ENCODE measurements at regions not wholly inside any gene's neighbourhood (a gene's known extent, or its start where the extent isn't known, plus 50 kb on each side); places are given as distances from the start of the nearest gene placed in this dataset.
"Not testable (repeated sequence)": the region's sequence is repeated elsewhere in the genome, so short reads cannot be mapped to it uniquely, and the experiment has no call there.

GRCh38 chr7:65510187-65510538, 136.5 kb downstream of the ZNF92 start:
- DNase-seq (ENCODE audit: low read depth in 3 of 3), result not testable (repeated sequence)

GRCh38 chr7:65519751-65520150, 146.1 kb downstream of the ZNF92 start:
- DNase-seq (ENCODE audit: low read depth in 3 of 3), result not testable (repeated sequence)

GRCh38 chr7:65545465-65546161, 172.0 kb downstream of the ZNF92 start:
- not testable (repeated sequence) for DNase-seq (ENCODE audit: low read depth in 3 of 3)

GRCh38 chr7:65549589-65550443, 176.2 kb downstream of the ZNF92 start:
- DNase-seq (ENCODE audit: low read depth in 3 of 3), result not testable (repeated sequence)

- not testable (repeated sequence) for DNase-seq (ENCODE audit: low read depth in 3 of 3)
Observed at GRCh38 chr7:65550444-65550809, 176.8 kb downstream of the ZNF92 start.

- not testable (repeated sequence) for DNase-seq (ENCODE audit: low read depth in 3 of 3)
Observed at GRCh38 chr7:65551042-65551441, 177.4 kb downstream of the ZNF92 start.

- DNase-seq (ENCODE audit: low read depth in 3 of 3), result not testable (repeated sequence)
Observed at GRCh38 chr7:65554553-65555476, 181.2 kb downstream of the ZNF92 start.

- DNase-seq (ENCODE audit: low read depth in 3 of 3), result not testable (repeated sequence)
Observed at GRCh38 chr7:65558584-65558983, 184.9 kb downstream of the ZNF92 start.

GRCh38 chr7:65561786-65562372, 188.2 kb downstream of the ZNF92 start:
- DNase-seq (ENCODE audit: low read depth in 3 of 3), result not testable (repeated sequence)

- DNase-seq (ENCODE audit: low read depth in 3 of 3), result not testable (repeated sequence)
Observed at GRCh38 chr7:65562522-65562921, 188.9 kb downstream of the ZNF92 start.

GRCh38 chr7:65563333-65563732, 189.7 kb downstream of the ZNF92 start:
- not testable (repeated sequence) for DNase-seq (ENCODE audit: low read depth in 3 of 3)

GRCh38 chr7:65568226-65568625, 194.6 kb downstream of the ZNF92 start:
- DNase-seq (ENCODE audit: low read depth in 3 of 3), result not testable (repeated sequence)

GRCh38 chr7:65570990-65571389, 197.3 kb downstream of the ZNF92 start:
- not testable (repeated sequence) for DNase-seq (ENCODE audit: low read depth in 3 of 3)

GRCh38 chr7:65572581-65572980, 198.9 kb downstream of the ZNF92 start:
- DNase-seq (ENCODE audit: low read depth in 3 of 3), result not testable (repeated sequence)

- DNase-seq (ENCODE audit: low read depth in 3 of 3), result not testable (repeated sequence)
Observed at GRCh38 chr7:65576370-65576769, 202.7 kb downstream of the ZNF92 start.

- not testable (repeated sequence) for DNase-seq (ENCODE audit: low read depth in 3 of 3)
Observed at GRCh38 chr7:65582518-65583119, 209.0 kb downstream of the ZNF92 start.

GRCh38 chr7:65602495-65602894, 228.8 kb downstream of the ZNF92 start:
- DNase-seq (ENCODE audit: low read depth in 3 of 3), result not testable (repeated sequence)

- no peak for DNase-seq (ENCODE audit: low read depth in 3 of 3)
Observed at GRCh38 chr7:65609131-65609530, 235.5 kb downstream of the ZNF92 start.

GRCh38 chr7:65613644-65614289, 240.1 kb downstream of the ZNF92 start:
- DNase-seq (ENCODE audit: low read depth in 3 of 3), result not testable (repeated sequence)

- not testable (repeated sequence) for DNase-seq (ENCODE audit: low read depth in 3 of 3)
Observed at GRCh38 chr7:65616111-65616510, 242.5 kb downstream of the ZNF92 start.

Data from stimulated activated CD4-positive, alpha-beta T cell treated with anti-CD3 and anti-CD28 coated beads, TNF-alpha, amount 100 ng/mL, for 24 hours (primary cell).